HTERT RPE-1 (cell line): ENCODE measurements at regions not wholly inside any gene's neighbourhood (a gene's known extent, or its start where the extent isn't known, plus 50 kb on each side); places are given as distances from the start of the nearest gene placed in this dataset.
"Not testable (repeated sequence)": the region's sequence is repeated elsewhere in the genome, so short reads cannot be mapped to it uniquely, and the experiment has no call there.

ENCODE experiments used
- in situ Hi-C: fragments of 300-500 bp; cut with MboI; formaldehyde crosslinking; loops from 4 replicates; pipeline ENCODE4 v1.14.3; 2020; ENCODE audit warnings: low sequenced_read_pairs

- in situ Hi-C loops = no loop called here
Observed at GRCh38 chr3:56960234-56960917, 100.1 kb upstream of the SPATA12 start.

- in situ Hi-C loops = no loop called here
Observed at GRCh38 chr3:56958879-56959278, 101.6 kb upstream of the SPATA12 start.

GRCh38 chr3:56957522-56957921, 102.9 kb upstream of the SPATA12 start:
- in situ Hi-C loops = no loop called here

GRCh38 chr3:56956906-56957305, 103.6 kb upstream of the SPATA12 start:
- in situ Hi-C loops = no loop called here

- in situ Hi-C loops = no loop called here
Observed at GRCh38 chr3:56955492-56956111, 104.9 kb upstream of the SPATA12 start.

GRCh38 chr3:56954125-56954524, 106.3 kb upstream of the SPATA12 start:
- in situ Hi-C loops = no loop called here

- in situ Hi-C loops = no loop called here
Observed at GRCh38 chr3:56952846-56953245, 107.6 kb upstream of the SPATA12 start.

GRCh38 chr3:56952061-56952460, 108.4 kb upstream of the SPATA12 start:
- in situ Hi-C loops = no loop called here

GRCh38 chr3:56951366-56951765, 109.1 kb upstream of the SPATA12 start:
- in situ Hi-C loops = no loop called here

GRCh38 chr3:56945378-56945777, 115.1 kb upstream of the SPATA12 start:
- in situ Hi-C loops = not testable (repeated sequence)

GRCh38 chr3:56942523-56942922, 117.9 kb upstream of the SPATA12 start:
- in situ Hi-C loops = no loop called here

- in situ Hi-C loops = no loop called here
Observed at GRCh38 chr3:56940976-56941375, 119.5 kb upstream of the SPATA12 start.

- in situ Hi-C loops = no loop called here
Observed at GRCh38 chr3:56940321-56940720, 120.1 kb upstream of the SPATA12 start.

GRCh38 chr3:56939834-56940233, 120.6 kb upstream of the SPATA12 start:
- in situ Hi-C loops = no loop called here

- in situ Hi-C loops = no loop called here
Observed at GRCh38 chr3:56938530-56938929, 121.9 kb upstream of the SPATA12 start.

- in situ Hi-C loops = no loop called here
Observed at GRCh38 chr3:56937580-56937979, 122.9 kb upstream of the SPATA12 start.

- in situ Hi-C loops = no loop called here
Observed at GRCh38 chr3:56935811-56936210, 124.7 kb upstream of the SPATA12 start.

GRCh38 chr3:56934481-56934880, 126.0 kb upstream of the SPATA12 start:
- in situ Hi-C loops = not testable (repeated sequence)

GRCh38 chr3:56933803-56934202, 126.7 kb upstream of the SPATA12 start:
- in situ Hi-C loops = no loop called here

- in situ Hi-C loops = no loop called here
Observed at GRCh38 chr3:56932866-56933265, 127.6 kb upstream of the SPATA12 start.

GRCh38 chr3:56931836-56932235, 128.6 kb upstream of the SPATA12 start:
- in situ Hi-C loops = no loop called here

GRCh38 chr3:56930706-56931105, 129.0 kb upstream of the ARHGEF3 start:
- in situ Hi-C loops = no loop called here
